ENCODE measurements at regions not wholly inside any gene's neighbourhood (a gene's known extent, or its start where the extent isn't known, plus 50 kb on each side); places are given as distances from the start of the nearest gene placed in this dataset.

- no peak for TF ChIP-seq CTCF (IDR thresholded peaks at IDR 0.05)
- no peak for TF ChIP-seq POLR2A (IDR thresholded peaks at IDR 0.05)
- TF ChIP-seq POLR2AphosphoS5 (IDR thresholded peaks at IDR 0.05) = no peak
- TF ChIP-seq EP300 (IDR thresholded peaks at IDR 0.05) = no peak
Observed at GRCh38 chr9:126170286-126170823, 156.3 kb upstream of the MVB12B start.
